ENCODE measurements at regions not wholly inside any gene's neighbourhood (a gene's known extent, or its start where the extent isn't known, plus 50 kb on each side); places are given as distances from the start of the nearest gene placed in this dataset.

DNA sequence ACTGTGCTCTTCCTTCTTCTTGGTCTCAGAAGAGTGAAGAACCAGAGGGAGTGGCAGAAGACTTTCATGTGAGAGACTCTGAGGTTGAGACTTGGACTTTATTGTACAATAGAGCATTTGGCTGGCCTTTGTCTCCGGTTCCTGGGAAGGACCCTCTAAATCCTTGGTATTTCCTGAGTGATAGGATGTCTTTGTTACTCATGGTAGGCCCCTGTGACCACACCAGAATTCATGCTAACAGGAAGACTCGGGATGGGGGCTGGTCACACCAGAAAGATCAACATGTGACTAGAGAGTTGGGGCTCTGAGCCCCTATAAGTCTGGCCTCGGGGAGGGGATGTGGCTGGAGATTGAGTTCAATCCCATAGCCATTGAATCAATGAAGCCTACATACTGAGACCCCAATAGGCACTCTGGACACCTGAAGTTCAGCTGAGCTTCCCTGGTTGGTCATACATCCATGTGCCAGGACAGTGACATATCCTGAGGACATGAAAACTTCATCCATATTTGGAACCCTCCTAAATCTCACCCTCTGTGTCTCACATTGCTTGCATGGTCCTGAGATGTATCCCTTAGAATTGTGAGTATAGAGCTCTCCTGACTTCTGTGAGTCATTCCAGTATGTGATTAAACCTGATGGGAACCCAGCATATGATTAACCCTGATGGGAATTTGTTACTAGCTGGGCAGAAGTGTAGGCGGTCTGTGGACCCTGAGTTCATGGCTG lies 201.7 kb downstream of the GADD45G start:
- DNase-seq (ENCODE audit: low read depth in 2 of 2, low spot score in 1 of 2) = no peak

DNA sequence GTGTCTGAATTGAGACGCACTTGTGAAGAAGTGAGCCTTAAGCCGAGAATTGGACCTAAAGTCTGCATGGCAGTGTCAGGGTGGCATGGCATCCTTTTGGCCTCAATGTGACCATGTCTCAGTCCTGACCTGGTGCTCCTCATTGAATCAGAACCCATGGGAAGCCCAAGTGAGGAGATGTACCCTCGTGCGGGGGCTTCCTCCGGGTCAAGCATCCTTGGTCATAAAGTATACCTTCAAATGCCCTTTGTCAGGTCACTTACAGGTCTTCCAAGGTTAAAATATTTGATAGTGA lies 202.2 kb downstream of the GADD45G start:
- DNase-seq (ENCODE audit: low read depth in 2 of 2, low spot score in 1 of 2) = no peak

DNA sequence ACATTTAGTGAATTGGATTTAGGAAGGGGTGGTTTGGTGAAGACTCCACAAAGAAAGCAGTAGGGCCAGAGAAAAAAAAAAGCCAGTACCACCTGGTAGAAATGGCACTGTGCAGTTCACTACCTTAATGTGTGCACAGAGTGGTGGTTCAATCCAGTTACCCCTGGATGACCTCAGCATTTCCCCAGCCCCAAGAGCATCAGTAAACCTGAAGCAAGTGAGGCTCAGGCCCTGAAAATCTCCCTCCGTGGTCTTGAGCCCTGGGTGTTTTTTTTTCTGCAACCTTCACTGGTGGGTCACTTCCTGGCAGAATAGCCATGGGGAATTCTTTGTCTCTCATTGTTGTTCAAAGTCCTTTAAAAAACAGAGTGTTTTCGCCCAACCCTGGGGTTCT lies 202.9 kb downstream of the GADD45G start:
- no peak for DNase-seq (ENCODE audit: low read depth in 2 of 2, low spot score in 1 of 2)

DNA sequence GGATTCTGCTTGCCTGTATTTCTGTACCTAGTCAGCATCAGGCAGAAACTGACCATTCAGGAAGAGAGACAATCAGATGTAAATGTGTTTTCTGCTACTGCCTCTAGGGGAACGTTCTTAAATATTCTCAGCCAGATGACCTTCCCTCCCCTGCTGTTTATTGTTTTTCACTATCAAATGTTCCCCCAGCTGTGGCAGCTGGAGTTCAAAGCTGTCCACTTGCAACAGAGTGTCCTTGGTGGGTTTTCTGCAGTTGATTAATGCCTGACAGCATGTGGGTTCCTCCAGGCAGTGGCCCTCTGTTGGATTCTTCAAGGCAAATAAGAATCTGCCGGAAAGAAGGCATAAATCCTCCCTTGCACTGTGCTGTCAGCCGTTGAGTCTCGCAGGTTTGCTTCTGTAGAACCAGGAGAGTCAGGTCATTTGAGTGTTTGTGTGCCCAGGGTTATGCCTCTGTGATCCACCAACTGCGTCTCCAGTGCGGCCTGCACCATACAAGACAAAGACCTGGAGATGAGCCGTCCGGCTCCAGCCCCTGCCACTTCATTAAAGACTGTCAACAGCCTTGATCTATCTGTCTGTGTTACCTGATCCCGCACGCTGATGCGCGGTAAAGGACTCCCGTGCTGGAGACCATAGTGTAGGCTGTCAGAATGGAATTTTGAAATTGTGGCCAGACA lies 203.4 kb downstream of the GADD45G start:
- DNase-seq (ENCODE audit: low read depth in 2 of 2, low spot score in 1 of 2) = no peak

DNA sequence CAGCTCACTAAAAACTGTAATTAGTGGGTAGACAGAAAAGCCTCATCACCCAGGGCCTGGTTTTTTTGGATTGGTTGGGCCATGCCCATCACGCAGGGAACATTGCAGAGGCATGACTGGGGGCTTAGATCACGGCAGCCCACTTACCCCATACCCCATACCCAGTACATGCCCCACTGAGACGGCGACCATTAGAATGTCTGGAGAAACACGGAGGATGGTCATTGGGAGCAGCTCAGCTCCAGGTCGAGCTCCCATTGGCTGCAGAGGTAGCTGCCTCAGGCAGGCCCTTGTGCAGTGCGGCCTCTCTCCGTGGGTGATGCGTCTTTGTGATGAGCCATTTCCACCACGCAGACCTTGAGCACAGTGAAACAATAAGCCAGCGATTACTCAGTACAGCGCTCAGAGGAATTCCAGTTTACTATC lies 204.0 kb downstream of the GADD45G start:
- no peak for DNase-seq (ENCODE audit: low read depth in 2 of 2, low spot score in 1 of 2)

DNA sequence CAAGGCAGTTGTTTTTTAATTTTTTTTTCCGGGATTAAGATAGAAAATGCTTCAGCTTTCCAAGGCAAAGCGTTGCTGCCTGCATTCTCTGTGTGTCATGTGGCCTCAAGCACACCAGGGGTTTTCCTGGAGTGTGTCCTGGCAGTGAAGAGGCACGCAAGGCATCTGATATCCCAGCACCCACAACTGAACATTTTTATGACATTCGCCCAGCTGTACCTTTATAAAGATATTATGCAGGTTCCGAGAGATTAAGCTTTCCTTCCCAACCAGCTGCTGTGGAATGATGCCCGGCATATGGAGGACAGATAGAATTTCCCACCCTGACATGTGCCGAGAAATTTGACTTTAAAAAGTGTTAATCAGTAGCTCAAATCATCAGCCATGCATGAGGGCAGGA lies 205.6 kb downstream of the GADD45G start:
- DNase-seq (ENCODE audit: low read depth in 2 of 2, low spot score in 1 of 2) = no peak

DNA sequence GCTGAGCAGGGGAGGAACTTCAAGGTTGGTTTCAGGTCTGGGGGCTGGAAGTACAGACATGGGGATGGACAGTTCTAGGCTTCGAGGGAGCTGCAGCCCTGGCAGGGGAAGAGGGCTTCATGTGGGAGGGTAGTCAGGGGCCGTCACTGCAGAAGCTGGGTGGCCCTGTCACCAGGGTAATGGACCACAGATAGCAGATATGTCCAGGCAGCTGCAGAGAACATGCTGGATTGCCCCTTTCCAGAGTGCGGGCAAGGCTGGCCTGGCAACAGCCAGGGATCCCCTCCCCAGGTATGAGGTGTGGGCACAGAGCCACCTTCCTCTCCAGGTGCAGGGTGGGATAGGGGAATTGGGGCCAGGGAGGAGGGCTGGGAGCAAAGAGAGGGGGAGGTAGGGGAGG lies 206.5 kb downstream of the GADD45G start:
- DNase-seq (ENCODE audit: low read depth in 2 of 2, low spot score in 1 of 2) = no peak

DNA sequence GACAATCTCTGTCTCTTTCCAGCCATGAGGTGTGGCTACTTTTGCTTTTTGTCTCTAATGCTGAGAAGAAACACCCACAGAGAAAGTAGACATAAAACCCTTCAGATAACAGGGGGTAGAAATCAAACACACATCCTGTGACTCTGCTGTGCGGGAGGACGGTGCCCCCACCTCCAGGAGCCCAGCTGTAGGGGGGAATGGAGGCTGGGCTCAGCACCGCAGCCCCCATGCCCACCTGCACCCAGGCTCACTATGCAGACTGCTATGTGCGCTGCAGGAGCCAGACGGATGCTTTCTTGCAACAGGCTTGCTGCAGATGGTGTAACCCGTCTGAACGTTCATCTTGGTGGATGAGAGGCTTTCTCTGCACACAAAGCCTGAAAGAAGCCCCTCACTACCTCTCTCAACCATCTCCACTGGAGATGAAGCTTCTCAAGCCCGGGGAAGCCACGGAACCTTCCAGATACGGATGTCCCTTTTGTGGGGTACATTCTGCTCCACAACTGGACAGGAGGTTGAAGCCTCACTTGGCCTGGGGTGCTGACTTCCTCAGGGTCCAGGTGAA lies 207.2 kb downstream of the GADD45G start:
- DNase-seq (ENCODE audit: low read depth in 2 of 2, low spot score in 1 of 2) = no peak

DNA sequence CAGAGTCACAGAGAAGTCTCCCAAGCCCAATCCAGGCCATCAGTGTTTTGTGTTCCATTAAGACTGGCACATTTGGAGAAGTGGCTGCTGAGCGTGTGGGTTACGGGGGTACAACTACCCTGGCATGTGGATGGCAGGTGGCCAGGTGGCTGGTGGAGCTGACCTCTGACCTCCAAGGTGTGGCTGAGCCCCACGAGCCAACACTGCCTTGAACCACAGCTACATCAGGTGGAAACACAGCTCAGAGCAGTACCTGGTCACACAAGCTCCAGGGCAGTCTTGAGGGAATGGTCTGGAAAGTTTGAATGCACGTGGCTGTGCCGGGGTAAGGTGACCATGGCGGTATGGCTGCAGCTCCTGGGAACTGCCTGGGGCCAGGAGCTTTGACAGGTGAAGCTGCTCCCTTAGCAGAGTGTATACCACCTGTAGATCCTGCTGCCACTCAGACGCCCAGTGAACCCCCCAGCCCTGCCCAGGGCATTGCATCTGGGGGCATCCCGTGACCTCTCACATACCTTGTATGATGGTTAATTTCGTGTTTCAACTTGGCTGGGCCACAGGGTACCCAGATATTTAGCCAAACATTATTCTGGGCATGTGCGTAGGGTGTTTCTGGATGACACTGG lies 207.9 kb downstream of the GADD45G start:
- no peak for DNase-seq (ENCODE audit: low read depth in 2 of 2, low spot score in 1 of 2)

DNA sequence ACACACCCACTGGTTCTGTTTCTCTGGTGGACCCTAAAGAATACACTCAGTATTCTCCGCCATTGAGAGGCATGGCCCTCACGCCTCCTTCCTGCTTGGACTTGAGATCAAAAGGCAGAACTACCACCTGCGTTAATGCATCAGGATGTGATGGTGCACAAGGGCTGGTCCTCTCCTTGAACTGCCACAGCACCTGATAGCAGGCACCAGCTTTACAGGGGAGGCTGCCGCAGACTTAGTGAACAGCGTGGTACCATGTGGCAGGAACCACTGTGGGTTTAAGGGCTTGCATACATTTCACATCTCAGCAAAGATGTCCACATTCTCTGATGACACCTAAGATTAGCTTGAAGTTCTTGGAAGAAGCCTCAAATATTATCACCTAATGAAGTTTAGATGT lies 208.7 kb downstream of the GADD45G start:
- DNase-seq (ENCODE audit: low read depth in 2 of 2, low spot score in 1 of 2) = no peak

DNA sequence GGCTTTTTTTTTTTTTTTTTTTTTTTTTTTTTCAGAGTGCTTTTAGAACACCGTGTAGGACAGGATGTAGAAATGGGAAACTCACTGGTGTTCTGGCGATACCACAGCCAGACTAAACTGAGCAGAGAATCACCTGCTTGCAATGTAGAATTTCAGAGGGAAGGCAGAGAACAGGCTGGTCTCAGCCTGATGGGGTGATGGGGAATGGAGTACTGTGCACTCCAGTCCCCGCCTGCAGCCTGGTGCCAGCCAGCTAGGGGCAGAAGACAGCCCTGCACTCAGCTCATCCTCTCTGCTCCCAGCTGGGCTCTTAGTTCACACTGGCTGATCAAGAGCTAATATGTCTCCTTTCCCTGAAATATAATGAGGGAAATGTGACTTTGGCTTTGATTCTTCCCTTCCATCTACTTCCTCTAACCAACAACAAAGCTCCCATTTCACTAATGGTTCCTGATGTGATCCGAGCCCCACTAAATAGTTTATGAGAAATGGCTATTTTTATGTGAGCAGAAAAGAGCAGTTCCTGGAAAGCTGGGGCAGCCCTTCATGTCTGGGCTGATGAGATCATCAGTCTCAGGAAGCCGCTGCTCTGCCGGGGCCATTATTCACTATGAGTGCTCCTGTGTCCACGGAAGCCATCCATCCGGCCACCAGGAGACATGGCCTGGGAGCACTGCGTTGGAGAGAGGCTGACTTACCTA lies 209.7 kb downstream of the GADD45G start:
- no peak for DNase-seq (ENCODE audit: low read depth in 2 of 2, low spot score in 1 of 2)

DNA sequence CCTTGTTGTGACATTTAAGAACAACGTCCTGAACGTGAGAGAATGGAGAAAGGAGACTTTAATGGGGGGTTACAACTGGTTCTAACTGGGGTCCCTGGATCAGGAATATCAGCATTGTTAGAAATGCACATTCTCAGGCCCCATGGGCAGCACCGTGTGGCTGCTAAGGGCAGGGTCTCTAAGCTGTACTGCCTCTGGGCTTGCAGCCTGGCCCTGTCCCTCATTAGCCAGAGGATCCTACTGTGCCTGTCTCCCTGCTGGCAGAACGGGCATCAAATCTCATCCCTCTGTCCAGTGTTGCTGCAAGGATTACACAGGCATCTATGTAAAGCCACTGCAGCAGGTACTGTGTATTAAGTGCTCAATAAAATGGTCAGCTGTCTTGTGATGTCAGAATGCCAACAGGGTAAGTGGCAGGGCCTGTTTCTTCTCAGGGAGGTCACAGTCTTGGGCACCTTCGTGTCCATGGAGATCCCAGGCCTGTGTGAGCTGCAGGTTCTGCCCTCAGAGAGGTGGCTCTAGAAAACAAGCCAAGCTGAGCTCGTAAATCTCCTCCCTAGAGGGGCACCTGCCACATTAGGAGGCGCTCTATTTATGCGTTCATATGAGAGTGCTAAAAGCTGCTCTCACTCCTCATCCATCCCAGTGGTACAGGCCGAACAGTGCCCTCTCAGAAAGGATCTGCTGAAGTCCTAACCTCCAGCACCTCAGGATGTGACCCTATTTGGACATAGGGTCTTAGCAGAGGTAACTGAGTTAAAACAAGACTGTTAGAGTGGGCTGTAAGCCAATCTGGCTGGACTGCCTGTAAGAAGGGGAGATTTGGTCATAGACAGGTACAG lies 210.5 kb downstream of the GADD45G start:
- DNase-seq (ENCODE audit: low read depth in 2 of 2, low spot score in 1 of 2) = no peak

DNA sequence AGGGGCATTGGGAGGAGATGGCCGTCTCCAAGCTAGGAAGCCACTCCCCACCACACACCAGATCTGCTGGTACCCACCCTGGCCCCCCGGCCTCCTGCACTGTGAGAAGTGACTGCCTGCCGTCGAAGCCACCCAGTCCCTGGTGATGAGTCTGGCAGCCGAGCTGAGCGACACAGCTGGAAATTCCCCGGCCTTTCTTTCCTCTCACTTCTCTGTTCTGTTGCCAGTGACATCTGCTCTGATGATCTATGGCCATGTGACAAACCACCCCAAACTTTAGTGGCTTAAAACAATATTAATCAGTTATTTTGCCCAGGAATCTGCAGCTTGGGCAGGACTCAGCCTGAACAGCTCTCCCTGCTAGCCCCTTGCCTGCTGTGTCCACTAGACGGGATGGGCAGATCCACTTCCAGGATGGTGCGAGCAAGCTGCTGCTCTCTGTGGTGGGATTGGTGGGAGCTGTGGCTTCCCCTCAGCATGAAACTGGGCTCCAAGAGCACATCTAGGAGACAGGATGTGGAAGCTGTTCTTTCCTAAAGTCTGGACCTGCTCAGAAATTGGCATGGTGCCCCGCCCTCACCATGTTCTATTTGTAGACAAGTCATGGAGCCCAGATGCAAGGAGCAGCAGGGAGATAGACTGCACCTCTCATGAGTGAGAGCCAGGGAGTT lies 211.2 kb downstream of the GADD45G start:
- DNase-seq (ENCODE audit: low read depth in 2 of 2, low spot score in 1 of 2) = no peak

DNA sequence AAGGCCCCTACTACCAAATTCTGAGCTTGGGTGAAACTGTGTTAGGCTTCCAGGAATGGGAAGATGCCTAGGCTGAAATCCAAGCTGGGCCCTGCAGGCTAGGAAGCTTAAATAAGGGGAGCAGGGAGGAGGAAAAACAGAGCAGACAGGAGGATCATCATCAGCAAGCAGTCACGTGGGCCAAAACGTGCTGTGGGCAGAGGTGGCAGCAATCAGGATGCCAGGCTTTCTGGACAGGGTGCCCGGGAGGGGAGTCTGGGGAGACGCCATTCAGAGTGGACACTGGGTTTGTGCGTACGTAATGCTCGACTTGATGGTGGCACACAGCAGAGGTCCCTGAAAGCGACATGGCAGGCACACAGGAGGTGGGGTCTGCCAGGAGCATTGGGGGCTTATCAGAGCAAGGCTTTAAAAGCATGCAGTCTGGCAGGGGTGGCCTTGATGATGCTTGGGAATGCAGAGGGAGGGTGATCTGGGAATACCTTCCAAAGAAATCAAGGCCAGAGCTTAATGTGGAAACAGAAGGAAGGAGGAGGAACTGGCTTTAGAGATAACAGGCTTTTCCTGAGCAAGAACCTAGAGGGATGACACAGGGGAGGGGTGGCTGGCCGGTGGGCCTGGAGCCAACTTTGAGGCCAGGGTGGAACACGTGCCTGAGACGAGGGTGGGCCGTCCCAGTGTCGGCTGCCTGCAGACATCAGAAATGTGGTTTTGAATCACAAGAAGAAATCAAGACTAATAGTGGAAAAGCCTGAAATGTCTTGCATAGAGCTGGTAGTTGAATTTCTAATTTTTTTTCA lies 212.5 kb downstream of the GADD45G start:
- no peak for DNase-seq (ENCODE audit: low read depth in 2 of 2, low spot score in 1 of 2)

DNA sequence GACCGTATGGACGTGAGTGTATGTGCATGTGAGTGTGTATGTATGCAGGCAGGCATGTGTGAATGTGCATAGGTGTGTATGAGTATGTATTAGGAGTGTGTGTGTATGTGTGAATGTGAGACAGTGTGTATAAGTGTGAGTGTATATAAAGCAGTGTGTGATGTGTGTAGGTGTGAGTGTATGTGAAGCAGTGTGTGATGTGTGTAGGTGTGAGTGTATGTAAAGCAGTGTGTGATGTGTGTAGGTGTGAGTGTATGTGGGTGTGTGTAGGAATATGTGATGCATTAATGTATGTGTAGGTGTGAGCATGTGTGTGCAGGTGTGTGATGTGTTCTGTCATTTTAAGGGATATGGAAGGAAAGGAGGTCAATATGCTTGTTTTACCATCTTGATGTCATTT lies 215.5 kb downstream of the GADD45G start:
- DNase-seq (ENCODE audit: low read depth in 2 of 2, low spot score in 1 of 2) = no peak

DNA sequence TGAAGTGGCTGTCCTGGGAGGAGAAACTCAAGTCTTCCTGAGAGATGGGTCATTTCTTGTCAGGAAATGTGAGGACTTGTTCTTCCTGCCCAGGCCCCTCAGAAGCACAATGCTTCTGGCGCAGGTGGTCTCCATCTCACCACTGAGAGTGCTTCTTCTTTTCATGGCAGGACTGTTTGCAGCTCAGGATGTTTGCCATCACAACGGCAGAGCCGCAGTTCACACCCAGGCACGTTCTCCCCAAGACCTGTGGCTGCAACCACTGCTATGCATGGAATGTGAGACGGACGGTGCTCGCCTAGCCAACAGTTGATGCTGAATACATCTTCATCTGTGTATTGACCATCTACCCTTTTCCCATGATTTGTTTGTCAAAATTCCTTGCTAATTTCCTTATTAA lies 216.3 kb downstream of the GADD45G start:
- no peak for DNase-seq (ENCODE audit: low read depth in 2 of 2, low spot score in 1 of 2)

DNA sequence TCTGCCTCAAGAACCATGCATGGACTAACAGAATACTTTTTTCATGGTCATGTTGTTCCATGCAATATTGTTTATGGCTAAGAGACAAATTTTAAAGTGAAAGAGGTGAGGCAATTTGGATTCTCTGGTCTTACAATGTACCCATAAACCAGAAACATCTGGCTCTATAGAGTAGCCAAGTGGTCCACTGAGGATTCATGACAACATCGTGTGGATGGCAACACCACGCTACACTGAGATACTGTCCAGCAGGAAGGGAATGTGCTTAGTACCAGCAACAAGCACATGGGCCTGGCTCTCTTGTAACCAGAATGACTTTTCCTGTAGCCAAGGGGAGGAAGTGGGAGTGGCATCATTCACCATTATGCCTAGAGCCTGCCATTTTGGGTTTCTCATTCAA lies 218.2 kb downstream of the GADD45G start:
- no peak for DNase-seq (ENCODE audit: low read depth in 2 of 2, low spot score in 1 of 2)

DNA sequence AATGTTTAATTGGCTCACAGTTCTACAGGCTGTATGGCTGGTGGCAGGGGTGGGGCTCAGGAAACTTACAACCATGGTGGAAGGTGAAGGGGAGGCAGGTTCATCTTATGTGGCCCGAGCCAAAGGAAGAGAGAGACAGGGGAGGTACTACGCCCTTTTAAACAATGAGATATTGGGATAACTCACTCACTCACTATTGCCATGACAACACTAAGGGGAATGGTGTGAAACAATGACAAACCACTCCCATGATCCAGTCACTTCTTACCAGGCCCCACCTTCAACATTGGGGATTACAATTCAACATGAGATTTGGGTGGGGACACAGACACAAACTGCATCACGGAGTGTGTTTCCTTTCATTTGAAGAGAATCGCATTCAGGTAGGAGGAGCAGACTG lies 220.9 kb downstream of the GADD45G start:
- DNase-seq (ENCODE audit: low read depth in 2 of 2, low spot score in 1 of 2) = no peak

DNA sequence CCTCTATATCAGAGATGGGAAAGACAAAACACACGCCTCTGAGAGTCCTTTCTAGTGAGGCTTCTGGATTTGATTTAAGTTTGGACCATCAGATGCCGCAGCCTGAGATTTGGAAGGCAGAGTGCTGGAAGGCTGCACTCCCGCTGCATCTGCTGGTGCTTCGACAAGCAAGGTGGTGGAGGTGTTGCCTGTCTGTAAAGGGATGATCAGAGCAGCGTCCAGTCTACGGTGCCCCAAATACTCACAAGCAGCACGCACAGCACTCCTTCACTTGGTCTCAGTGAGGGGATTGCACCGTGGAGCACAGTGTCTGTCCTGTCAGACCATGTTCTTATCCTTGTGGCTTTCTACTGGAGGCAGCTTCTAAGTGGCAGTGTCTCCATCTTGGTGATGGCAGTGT lies 221.4 kb downstream of the GADD45G start:
- DNase-seq (ENCODE audit: low read depth in 2 of 2, low spot score in 1 of 2) = no peak

DNA sequence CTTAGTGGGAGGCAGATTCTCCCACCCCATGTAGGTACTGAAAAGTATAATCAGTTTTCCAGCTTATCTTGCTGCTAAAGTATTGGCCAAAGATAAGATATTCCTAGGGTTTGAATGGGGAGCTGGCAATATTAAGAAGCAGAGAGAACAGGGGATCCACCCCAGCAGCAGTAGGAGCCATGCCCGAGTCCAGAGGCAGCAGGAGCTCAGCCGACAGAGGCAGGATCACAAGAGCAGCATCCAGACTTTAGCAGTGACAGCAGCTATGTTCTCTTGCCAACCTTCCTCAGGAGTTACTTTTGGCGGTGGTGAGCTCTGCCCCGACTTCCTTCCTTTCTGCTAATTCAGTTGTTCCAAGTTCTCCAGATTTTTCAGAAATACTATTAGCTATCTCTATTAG lies 224.5 kb downstream of the GADD45G start:
- no peak for DNase-seq (ENCODE audit: low read depth in 2 of 2, low spot score in 1 of 2)

All from stimulated activated CD8-positive, alpha-beta memory T cell treated with anti-CD3 and anti-CD28 coated beads, Interleukin-4, amount 100 ng/mL, for 1 hour (primary cell).